ENCODE measurements at regions not wholly inside any gene's neighbourhood (a gene's known extent, or its start where the extent isn't known, plus 50 kb on each side); places are given as distances from the start of the nearest gene placed in this dataset.

DNA sequence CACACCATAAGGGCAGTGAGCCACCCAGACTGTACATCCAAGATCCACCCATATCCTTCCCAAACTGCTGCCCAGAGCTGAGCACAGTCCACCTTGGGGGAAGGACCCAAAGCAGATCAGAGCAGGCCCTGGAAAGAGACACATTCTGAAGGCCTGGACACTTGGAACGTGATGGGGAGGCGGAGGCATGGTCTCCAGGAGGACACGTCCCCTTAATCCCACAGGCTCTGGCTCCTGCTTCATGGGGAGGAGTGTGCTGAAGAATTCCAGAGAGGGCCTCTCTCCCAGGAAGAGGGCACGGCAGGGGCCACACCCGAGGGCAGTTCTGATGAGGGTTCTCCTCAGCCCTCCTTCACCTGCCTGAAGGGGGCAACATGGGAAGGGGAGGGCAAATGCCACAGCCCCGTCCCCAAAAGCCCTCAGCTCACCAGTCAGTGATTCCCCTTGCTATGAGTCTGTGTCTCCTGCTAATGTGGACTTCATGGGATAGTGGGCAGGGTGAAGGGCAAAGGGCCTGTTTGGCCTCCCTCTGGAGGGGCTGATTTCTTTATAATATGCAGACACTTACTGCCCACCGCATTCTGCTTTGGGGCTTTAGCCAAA is 276.8 kb downstream of the ENC1 start:
- no peak for DNase-seq (ENCODE audit: low read depth in 4 of 4, low spot score in 3 of 4)

DNA sequence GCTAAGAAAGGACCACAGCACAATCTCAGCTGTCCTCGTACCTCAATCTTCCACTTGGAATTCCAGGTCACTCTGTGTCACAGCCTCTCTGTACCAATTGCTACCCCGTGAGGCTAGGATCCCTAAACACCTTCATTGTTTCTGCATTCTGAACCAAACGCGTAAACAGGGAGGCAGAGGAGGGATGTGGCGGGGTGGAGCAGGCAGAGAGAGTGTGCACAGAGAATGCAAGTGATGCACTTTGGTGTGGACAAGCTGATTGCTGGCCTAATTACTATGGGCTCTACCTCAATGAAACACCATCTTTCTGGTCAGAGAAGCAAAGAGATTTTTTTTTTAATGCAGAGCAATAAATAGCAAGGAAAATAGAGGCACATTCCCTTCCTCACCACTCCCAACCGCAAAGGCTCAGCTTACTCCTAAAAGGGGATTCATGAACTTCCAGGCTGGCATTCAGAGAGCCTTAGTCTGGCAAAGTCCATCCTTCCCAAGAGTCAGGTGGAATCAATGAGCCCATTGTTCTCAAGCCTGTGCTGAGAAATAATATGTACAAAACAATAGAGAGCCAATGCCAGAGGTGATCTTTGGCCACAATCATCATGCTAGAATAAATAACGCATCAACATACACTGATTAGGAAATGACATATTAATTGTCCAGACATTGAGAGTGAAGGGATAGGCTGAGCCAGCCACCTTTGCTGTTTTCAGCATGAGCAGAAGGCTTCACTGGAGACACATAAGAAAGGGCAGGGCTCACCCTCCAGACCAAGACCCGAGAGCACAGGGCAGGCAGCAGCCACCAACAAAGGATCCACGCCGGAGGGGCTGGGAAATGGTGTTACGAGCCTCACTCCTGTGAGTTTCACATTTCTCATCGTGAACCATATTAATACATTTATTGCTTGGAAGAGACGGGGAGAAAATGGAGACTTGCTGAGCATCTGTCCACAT is 278.8 kb downstream of the ENC1 start:
- no peak for DNase-seq (ENCODE audit: low read depth in 4 of 4, low spot score in 3 of 4)

DNA sequence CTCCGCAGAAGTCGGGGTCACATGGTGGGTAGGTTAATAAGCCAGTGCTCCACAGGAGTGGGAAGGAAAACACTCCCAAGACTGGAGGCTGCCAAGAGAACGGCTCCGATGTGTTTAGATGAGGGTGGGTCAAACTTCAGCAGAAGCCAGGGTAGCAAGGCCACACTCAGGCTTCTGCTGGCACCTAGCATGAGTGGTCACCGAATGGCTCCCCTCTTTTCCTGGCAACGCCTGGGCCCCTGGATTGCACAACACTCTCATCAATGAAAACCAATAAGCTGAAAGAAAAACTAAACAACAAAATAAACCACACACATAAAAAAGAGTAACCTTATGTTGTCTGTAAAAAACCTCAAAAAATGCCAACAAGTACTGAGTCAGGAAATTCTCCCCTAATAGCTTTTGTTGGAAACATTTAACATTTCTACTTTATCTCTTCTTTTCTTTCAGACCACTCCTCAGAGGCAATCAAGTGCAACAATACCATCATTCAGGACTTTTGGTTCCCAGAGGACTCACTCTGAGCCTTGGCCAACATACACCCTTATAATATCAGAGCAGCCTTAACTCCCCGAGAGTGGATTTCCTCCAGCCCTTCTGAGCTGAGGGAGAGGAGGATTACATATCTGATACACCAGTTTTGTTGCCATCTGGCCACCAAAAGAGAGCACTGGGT is 279.9 kb downstream of the ENC1 start:
- no peak for DNase-seq (ENCODE audit: low read depth in 4 of 4, low spot score in 3 of 4)

DNA sequence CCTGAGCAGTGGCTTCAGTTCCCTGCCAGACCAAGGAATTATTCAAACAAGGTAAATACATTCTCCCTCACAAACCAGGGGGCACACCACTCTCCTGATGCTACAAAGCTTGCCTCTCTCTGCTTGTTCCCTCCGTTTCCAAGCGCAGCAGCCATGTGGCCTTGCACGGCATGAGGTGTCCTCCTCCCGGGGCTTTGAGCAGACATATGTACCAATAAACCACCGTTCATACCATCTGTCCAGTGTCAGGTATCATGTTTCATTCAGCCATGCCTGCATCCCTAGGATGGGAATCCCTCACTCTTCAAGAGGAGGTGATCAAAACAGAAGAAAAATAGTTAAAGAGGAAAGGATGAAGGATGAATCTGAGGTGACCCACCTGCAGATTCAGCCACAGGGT is 282.7 kb downstream of the ENC1 start:
- DNase-seq (ENCODE audit: low read depth in 4 of 4, low spot score in 3 of 4), result no peak

DNA sequence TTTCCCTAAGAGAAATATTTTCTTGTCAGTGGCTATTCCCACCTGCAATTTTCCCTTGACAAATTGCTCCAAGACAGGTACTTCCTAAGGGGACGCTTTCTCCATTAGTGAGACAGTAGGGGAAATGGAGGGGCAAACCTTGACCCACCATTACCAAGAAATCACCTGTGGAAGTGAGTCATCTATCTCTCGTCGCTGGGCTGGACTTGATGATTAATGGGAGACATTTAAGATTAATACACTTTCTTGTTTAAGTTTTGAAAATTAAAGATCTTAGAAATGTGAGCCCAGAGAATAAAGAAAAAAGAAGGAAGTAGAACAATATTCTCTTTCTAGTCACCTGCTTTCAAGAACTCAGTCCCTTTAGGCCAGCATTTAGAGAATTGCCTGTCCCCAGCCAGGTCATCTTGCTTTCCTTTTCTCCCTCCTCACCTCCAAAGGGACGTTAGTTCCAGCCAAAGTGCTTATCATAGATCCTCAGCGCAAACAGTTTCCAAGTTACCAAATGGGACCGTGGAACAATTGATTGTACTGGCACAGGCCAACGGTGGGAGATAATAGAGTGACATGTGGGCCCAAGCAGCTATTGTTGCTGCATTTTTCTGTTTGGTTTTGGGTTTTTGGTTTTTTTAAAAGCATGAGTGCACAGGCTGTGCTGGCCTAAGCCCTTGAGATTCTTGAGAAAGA is 284.4 kb downstream of the ENC1 start:
- DNase-seq (ENCODE audit: low read depth in 4 of 4, low spot score in 3 of 4), result no peak

DNA sequence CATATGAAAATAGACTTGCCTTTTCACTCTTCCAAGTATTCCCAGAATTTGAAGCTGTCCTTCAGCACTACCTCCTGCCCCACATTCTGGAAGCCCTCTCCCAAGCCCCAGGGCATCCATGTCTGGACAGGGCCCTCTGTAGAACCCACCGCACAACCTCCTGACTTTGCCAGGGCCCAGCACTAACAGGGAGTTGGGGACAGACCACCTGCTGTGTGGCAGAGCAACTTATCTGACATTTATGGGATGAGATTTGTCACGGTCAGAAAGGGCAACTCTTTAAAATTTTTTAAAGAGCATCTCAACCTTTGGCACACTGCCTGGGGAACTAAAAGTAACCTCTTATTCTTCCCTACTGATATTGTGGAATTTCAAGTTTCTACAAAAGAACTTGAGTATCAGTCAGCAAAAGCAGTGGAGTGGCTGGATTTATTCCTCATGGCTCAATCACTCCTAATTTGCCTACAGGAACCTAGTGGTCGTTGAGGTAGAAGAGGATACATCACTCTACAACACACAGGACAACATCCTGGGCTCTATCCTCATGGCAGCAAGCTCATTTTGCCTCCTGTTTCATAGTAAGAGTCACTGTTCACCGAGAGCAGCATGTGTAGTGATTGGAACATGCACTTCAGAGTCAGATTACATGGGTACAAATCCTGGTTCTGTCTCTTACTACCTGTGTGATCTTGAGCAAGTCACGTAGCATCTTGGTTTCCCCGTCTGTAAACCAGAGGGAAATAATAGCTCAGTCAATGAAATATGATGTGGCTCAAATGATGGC is 285.3 kb downstream of the ENC1 start:
- no peak for DNase-seq (ENCODE audit: low read depth in 4 of 4, low spot score in 3 of 4)

DNA sequence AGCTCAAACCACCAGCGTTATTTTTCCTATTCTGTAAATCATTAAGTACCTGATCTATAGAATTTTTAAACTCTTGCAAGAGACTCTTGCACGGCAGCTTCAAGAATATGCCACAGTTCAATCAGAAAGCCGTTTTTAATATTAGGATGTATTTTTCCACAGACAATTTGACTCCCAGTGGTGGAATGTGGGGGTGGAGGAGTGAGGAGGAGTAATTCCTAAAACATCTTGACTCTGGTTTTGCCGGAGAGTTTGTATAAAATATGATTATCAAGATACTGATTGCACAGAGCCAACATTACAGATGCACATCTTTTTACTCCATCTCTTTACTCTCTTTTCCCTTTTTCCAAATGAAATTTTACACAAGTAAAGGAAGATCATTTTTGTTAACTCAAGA is 288.3 kb downstream of the ENC1 start:
- DNase-seq (ENCODE audit: low read depth in 4 of 4, low spot score in 3 of 4), result no peak

DNA sequence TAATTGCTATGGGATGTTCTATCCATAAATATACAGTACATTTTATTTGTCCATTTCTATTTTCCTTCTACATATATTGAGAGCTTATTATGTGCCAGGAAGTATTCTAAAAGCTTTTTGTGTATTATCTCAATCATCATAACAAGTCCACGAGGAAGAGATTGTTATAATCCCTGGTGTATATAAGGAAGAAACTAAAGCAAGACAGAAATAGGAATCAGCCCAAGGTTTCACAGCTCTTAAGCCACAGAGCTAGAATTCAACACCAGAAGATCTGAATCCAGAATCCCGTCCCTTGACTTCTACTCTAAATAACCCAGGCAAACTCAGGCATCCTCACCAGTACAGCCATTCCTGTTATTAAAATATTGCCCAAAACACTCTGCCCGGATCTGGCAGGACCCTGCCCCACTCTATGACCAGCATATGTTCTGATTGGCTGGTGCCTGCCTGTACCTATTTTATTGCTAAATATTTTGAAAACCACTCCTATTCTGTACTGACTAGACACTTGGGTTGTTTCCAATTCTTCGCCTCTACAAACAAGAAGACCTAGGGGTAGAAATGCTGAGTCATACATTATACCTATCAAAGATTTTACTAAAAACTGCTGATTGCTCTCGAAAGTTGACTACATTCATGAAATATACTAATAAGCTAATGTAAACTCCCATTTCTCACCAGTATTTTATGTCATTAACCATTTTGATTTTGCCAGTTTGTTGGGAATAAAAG is 297.4 kb downstream of the ENC1 start:
- DNase-seq (ENCODE audit: low read depth in 4 of 4, low spot score in 3 of 4), result no peak

DNA sequence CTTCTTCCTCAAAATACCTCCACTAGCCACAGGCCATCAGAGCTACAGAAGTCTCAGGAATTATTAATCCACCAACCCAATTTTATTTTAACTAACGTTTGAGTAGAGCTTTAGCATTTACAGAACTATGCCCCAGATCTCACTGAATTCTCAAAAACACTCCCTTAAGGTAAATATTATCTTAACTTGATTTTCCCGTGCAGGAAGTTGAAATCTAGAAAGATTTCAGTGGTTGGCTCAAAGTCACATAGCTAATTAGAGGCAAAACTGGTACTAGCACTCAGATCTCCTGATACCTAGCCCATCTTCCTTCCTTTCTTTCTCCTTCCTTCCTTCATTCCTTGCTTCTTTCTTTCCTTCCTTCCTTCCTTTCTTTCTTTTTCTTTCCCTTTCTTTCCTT is 298.3 kb downstream of the ENC1 start:
- DNase-seq (ENCODE audit: low read depth in 4 of 4, low spot score in 3 of 4), result no peak

DNA sequence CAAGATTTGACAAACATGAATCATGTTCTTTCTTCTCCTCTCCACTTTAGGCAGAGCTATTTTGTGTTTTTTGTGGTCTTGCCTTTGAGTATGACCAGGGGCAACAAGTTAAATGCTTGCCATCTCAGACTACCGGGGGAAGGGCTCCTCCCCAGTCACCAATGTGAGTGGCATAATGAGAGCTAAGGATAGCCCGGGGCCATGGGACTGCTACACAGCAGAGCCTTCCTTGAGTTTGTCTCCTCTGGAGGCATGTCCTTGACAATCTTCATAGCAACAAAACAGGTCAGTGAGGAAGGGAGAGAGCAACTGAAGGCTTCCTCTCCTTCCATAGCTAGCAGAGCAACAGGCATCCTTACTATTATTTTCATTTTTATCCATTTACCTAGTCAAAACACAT is 299.3 kb downstream of the ENC1 start:
- DNase-seq (ENCODE audit: low read depth in 4 of 4, low spot score in 3 of 4), result no peak

DNA sequence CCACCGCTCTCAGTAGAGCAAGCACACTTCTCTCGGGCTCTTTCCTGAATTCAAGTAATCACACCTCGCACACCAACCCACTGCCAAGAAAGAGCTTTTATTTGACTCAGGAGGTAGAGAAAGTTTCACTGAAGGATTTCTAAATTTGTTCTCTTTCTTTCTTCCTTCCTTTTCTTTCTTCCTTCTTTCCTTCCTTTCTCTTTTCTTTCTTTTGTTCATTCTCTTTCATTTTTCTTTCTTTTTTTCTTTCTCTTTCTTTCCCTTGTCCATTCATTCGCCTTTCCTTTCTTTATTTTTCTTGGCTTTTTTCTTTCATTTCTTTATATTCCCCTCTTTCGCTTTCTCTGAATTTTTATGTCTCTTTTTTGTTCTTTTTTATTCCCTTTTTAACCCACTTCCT is 300.1 kb downstream of the ENC1 start:
- no peak for DNase-seq (ENCODE audit: low read depth in 4 of 4, low spot score in 3 of 4)

DNA sequence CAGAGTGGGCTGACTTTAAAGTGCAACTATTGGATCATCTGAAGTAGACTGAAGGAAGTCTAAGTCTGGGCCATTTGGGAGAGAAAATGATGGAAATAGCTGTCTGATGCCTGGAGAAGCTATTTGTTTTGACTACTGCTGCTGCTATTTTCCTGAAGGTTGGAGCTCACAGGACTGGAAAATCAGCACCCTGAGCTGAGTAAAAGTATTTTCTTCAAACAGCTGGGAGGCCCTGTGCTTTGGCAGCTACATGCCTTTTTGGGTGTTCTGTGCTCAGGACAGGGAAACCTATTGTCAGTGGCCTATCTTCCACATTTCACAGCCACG is 302.6 kb downstream of the ENC1 start:
- no peak for DNase-seq (ENCODE audit: low read depth in 4 of 4, low spot score in 3 of 4)

DNA sequence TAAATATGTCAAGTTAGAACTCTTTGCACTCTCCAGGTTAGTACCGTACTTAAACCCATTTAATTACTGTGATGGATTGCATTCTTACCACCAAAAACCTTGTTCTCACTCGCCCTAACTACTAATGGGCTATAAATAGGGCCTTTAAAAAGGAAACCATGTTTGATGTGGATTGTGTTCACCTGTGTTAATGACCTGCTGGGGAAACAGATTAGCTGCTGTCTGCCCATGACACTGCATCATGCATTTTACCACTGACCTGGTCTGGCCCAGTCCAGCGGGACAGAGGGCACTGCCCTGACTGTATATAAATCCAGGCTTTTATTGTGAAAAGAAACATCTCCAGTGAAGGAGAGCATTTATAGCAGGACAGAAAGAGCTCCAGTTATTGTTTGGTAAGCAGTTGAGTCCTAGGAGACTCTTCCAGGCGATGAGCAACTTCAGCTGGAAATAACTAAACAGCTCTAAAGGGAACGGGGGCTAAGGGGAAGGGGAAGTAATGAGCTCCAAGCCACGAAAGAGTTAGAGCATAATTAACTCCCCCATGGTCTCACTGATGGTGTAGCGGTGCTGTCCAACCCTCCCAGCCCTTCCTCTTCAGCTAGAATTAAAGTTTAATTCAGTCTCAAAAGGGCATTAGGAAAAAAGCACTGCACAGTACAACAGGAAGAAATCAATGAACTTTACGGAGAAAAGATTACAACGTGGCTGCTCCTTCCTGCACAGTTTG is 303.1 kb downstream of the ENC1 start:
- DNase-seq (ENCODE audit: low read depth in 4 of 4, low spot score in 3 of 4), result no peak

DNA sequence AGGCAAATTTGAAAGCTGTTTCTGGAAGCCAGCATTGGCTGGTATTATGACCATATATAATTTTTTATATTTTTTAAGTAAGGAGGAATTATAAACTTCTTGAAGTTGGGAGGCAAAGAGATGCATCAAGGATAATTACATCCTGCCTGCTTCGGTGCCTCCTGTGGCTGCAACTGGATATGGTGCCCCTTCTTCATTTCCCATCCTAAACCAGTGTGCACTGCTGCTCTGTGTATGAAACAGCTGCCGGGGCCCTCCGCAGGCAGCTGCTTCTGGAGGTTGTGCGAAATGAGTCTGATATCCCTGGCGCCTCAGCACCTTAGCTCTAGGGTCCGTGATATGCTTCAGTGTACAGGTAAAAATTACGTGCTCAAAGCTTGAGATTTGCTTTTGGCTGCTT is 304.2 kb downstream of the ENC1 start:
- DNase-seq (ENCODE audit: low read depth in 4 of 4, low spot score in 3 of 4), result no peak

DNA sequence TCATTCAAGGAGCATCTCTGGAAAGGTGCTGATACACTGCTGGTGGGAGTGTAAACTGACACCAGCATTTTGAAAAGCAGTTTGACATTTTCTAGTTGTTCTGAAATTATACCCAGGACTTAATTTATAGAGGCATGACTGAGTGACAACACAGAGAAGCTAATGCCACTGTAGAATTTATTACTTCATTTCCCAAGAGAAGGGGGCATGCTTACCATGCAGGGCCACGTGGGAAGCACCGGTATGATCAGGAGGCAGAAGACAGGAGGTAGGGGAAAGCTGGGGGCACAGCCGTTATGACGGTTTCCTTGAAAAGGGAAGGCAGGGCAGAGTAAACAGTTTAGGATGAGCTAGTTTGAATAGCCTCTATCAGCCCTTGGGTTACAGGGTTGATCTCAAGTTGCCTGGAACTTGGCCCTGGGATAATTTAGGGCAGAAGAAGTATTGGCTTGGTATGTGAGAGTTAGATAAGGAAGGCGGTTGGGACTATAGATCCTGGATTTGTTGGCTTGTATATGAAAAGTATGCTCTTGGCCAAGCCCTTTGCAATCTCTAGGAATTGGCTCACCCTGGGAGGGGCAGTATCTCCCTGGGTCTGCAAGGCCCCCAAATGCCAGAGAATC is 305.7 kb downstream of the ENC1 start:
- DNase-seq (ENCODE audit: low read depth in 4 of 4, low spot score in 3 of 4), result no peak

DNA sequence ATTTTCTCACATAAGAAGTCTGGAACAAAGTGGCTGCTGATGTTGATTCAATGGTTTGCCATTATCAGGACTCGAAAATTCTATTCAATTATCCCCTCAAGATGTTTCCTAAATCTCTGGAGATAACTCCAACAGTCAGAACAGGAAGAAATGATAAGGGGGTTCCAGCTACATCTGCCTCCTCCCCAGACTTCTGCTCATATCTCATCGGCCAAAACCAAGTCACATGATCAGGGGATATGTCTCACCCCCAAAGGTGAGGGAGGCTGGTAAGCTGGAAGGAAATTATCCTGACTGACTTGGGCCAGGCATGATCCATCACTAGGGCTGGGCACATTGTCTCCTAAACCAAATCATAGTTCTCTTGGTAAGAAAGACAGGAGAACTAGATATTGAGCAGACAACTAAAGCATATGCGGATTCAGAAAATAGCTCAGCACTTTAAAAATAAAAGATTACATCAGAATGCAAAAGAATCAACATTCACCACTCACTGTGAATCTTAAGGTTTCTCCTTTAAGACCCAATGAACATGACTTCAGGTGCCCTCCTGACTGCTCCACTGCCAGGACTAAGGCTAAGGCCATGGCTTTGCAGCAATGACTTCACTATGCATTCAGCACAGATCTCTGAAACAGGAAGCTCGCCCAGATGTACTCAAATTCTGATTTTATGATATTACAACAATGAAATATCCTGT is 306.3 kb downstream of the ENC1 start:
- no peak for DNase-seq (ENCODE audit: low read depth in 4 of 4, low spot score in 3 of 4)

DNA sequence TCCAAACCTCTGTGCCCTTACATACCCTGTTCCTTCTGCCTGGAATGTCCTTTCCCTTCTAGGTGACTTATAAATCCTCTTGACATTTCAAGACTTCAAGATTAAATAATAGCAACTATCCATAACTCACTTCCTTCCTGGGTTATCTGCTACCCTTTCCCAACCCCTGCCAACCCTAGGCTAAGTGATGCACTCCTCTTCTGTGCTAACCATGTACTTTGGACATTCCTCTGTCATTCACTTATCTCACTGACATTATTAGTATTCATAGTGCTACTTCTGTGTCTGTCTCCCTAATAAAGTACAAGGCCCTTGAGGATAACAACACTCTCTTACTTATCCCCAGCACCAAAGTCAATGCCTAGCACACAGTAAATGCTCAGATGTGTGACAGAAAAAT is 307.1 kb downstream of the ENC1 start:
- DNase-seq (ENCODE audit: low read depth in 4 of 4, low spot score in 3 of 4), result no peak

DNA sequence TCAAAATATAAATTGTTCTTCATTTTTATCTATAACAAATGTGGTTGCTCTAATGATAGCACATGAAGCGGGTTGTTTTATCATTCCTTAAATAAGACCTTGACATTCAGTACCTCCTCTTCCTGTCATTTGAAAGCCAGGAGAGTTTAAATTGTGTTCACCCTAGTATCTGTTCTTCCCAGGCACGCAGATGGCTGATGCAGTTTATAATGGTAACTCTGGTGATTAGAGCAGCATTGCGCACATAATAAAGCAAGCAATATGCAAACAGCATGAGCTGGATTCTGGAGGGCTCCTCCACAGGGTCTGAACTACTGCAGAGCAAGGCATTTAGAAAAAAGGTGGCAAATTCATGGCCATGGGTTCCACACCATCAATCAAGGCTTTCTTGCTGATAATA is 307.8 kb downstream of the ENC1 start:
- DNase-seq (ENCODE audit: low read depth in 4 of 4, low spot score in 3 of 4), result no peak
